ENCODE measurements at regions not wholly inside any gene's neighbourhood (a gene's known extent, or its start where the extent isn't known, plus 50 kb on each side); places are given as distances from the start of the nearest gene placed in this dataset.

GRCh38 chr7:1361016-1361755, 98.1 kb downstream of the MICALL2 start:
- TF ChIP-seq CTCF (IDR thresholded peaks at IDR 0.05) = no peak
- no peak for TF ChIP-seq POLR2A (IDR thresholded peaks at IDR 0.05)
- TF ChIP-seq POLR2AphosphoS5 (IDR thresholded peaks at IDR 0.05; ENCODE audit: insufficient read depth in 1 of 2, low read depth in 1 of 2) = no peak
